Fibroblast of peridontal ligament (primary cell): ENCODE measurements at regions not wholly inside any gene's neighbourhood (a gene's known extent, or its start where the extent isn't known, plus 50 kb on each side); places are given as distances from the start of the nearest gene placed in this dataset.

Experiments used
- DNase-seq: peaks from one replicate; pipeline ENCODE4 v3.0.0-alpha.2; 2010; ENCODE audit errors: extremely low read depth

DNA sequence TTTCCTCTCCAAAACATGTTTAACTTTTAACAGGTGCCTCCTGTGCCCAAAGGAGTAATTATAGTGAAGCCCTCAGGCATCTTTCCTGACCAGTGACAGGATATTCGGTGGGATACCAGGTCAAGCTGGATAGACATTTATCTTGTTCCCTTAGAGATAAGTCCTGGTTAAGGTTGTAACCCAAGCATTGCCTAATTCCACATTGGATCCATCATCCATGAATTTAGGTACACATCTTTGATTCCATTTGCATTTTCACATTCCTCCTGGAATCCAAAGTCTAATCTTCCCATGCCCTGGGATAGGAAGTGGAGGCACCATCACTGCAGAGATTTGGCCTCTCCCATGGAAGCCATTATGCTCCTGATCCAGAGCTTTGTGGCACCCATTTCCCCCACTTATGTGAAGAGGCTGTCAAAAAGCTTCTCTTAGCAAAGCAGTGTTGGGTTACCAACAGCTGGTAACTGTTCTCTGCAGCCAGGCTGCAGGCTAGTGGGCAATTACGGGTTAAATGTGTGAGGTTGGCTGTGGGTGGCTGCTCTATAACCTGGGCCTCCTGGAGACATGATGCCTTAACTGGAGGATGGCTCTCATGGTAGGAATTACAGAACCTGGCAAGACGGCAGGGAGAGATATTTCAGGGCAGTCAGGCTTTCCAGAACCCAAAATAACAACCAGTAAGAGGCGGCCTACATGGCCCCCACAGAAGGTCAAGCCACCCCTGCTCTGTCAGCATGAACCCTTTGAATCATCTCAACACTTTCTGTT lies 96.9 kb upstream of the VGLL2 start:
- DNase-seq = no peak

DNA sequence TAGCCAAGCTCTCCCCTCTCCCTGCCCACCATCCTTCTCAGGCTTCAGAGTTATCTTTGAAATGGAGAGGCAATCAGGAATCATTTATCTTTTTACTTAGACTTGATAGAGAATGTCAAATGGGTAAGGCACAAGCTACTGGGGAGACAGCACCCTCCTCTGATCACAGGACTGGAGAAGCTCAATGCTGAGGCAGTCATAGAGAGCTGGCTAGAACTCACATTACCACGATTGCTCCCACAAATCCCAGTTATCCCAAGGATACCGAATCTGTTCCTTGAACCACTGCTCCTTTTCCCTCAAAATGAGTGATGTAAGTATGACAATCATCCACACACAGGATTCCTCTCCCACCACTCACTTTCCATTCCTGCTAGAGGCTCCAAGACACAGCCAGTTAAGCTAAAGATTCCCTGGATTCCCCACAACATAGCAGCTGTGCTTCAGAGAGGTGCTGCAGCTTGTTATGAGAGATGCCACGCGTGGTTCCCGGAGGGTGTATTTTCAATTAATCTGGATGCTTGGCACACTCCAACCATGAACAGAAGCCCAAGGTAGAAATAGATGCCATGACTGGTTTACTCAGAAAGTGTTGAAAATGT lies 96.2 kb upstream of the VGLL2 start:
- no peak for DNase-seq

DNA sequence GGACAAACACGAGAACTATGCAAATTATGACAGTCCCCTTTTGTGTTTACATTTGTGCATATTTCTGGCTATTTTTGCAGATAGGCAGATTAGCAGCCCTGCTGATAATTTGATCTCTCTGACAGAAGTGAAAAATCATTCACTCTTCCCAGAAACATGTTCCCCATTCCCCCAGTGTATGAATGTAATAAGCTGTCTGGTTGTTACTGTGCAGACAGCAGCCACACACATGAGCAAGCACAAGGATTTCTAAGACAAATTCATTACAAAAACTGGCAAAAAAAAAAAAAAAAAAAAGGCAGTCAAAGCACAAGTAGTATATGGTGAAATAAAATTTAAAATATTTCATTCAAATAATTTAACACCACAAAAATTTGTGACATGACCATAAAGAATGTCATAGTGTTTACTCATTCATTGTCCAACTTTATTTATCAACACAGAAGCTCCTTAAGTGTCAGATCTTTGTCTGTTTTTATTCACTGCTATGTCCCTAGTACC lies 95.5 kb upstream of the VGLL2 start:
- DNase-seq = no peak

DNA sequence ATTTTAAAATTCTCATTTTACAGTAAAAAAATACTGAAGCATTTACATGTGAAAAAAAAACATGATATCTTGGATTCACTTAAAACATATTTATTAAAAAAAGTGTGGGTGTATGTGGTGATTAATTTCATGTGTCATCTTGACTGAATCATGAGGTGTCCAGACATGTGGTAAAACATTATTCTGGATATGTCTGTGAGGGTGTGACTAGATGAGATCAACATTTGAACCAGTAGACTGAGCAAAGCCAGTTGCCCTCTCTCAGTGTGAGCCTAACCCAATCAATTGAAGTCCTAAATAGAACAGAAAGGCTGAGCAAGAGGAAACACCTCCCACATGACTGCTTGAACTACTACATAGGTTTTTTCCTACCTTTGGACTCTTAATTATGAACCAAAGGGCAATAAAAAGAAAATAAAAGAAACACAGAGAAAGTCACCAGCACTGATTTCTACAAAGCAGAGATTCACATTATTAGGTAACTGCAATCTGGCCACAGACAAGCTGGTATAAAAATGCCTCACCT lies 90.5 kb upstream of the VGLL2 start:
- no peak for DNase-seq

DNA sequence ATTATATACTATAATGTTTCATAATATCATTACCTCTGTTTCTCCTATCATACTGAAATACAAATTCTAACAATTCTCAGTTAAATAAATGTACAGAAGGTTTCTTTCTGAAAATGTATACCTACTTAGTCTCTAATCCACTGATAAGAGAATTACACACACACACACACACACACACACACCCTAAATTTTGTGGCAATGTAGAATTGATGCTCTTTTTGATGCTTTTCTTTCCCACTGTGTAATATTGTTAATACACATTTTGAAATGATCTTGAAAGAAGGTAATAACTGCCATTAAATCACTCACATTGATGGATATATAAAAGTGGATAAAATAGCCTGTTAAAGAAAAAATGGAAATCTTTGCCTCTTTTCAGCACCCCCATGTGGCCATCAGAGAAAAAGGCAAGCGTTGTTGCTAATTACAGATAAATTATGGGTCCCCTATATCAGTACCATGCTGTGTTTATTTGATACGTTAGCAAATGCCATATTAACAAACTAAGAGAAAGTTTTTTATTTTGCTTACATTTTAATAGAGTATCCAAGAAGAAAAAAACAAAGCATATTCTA lies 76.6 kb upstream of the VGLL2 start:
- DNase-seq = no peak

DNA sequence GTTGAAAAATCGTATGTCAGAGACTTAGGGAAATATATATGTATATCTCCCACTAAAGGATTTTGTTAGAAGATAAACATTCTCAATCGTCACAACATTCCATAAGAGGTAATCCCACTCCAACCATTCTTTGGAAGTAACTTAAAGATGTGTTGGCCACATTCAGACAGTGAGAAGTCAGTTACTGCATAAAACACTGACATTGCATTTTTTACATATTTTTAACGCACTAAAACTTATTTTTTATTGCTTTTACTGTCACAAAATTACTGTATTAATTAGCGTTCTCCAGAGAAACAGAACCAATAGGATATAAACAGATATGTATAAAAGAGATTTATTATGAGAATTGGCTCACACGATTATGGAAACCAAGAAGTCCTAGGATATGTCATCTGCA lies 74.3 kb upstream of the VGLL2 start:
- no peak for DNase-seq

DNA sequence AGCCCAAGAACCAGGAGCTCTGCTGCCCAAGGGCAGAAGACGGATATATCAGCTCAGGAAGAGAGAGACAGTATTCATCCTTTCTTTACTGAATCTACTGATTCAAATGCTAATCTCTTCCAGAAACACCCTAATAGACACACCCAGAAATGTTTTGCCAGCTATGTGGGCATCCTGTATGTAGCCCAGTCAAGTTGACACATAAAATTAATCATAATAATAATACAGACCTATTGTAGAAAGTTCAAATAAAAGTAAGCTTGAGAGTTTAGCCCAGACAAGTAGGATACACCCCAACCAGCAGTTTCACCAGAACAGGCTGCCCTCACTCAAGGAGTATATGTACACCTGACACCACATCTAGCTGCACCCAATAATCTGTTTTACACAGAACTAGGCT lies 73.9 kb upstream of the VGLL2 start:
- DNase-seq = no peak

DNA sequence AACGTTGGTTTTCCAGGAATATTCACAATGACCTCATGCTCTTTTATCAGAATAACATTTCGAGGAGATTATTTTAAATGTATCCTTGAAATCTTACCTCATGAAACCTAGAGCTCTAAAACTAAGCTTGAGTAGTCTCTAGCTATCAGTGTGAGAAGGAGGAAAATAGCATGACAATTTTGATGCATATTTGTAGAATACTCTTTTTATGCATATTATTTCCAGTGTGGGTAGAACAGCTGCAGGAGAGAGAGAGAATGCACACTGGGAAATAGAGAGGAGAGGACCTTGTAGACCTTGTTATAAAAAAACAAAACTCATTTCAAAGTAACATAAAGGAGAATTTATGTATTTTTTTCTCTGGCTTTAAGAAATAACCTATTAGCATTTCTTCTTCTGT lies 71.1 kb upstream of the VGLL2 start:
- no peak for DNase-seq

DNA sequence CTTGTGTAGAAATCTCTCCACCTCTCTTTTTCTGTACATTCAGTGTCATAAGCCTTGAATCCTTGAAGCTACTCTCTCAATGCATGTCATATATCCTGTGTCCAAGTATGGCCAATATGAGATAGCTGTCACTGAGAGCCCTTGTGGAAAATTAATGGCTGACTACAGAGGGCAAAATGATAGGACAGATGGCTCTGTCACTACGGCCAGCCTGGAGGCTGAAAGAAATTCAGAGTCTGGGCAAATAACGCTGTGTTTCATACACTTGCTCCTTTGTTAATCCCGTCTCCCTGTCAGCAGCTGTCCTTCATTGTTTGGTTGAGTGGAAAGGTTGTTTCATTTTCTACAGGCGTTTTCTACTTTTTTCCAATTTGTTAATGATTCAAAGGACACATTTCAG lies 70.4 kb upstream of the VGLL2 start:
- DNase-seq = no peak

DNA sequence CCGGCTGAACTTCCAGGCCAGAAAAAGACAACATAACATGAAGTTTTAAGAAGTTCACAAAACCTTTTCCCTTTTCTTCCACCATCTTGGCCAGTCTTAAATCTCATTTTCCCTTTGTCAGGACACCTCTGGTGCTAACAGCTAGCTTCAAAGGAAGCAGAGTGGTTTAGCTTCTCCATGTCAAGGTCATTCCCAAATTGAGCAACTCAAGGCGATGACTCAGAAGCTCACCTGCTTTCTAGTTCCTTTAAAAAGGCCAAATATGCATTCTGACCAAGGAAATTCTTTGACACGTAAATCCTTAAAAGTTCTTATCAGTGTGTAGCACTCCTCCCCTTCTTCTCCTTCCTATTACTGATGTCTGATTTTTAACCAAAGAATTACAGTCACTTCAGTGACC lies 69.6 kb upstream of the VGLL2 start:
- no peak for DNase-seq

DNA sequence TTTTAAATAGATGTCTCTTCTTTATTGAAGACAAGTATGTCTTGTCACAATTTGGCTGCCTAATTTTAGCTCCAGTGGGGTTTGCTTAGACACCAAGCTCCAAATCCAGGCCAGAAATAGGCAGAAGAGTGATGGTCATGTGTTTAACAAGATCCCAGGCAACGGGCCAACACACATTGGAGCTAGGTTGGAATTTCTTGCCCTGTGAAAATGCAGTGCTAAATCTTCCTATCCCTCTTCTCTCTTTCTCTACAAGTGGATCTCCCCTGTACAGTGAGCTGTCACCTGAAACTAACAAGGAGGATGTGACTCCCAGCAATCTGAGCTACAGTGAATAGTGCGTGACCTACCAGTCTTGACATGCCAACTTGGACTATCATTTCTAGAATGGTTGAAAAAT lies 65.3 kb upstream of the VGLL2 start:
- no peak for DNase-seq

DNA sequence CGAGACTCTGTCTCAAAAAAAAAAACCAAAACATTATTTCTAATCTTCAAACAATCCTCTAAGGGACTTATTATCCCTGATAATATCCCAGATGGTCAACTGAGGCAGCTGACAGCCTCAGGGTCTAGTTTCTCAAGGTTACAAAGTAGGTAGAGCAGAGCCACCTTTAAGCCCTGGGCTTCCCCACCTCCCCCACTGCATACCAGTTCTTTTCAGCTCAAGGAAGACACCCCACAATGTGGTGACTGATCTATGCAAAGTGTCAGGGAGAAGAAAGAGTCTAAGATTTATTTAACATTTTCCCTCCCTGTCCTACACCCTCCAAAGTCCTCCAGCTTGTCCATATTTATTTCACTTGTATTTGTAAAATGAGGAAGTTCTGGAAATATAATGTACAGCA lies 60.5 kb upstream of the VGLL2 start:
- no peak for DNase-seq

DNA sequence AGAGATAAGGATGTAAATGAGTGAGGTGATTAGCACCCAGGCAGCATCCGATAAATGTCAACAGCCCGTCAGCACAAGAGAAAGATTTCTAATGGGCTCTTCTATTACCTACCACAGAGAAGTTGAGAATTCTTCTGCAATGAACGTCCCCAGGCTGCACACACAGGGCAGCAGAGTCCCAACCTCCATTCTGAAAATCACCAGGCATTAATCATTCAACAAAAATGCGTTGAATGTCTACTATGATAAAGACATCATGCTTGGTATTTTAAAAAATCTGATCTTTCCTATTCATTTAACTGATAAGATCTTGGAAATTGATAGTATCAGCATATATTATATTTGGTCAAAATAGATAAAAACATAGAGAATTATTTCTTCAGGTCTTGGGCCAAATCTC lies 59.5 kb upstream of the VGLL2 start:
- no peak for DNase-seq

DNA sequence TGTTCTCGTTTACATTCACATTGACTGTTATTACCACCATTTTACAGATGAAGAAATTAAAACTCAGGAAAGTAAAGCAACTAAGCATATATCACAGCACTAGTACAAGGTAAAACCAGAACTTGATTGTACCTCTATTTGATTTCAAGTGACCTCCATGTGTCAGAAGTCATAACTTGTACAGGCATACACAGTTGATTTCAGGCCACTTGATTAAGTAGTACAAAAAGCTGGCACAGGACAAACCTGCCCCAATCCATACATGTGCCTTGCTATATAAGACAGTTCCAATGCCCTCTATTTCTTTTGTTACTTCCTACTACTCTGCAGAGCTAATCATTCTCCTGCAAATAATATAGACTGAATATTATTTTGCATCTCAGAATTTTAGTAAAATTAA lies 58.8 kb upstream of the VGLL2 start:
- no peak for DNase-seq

DNA sequence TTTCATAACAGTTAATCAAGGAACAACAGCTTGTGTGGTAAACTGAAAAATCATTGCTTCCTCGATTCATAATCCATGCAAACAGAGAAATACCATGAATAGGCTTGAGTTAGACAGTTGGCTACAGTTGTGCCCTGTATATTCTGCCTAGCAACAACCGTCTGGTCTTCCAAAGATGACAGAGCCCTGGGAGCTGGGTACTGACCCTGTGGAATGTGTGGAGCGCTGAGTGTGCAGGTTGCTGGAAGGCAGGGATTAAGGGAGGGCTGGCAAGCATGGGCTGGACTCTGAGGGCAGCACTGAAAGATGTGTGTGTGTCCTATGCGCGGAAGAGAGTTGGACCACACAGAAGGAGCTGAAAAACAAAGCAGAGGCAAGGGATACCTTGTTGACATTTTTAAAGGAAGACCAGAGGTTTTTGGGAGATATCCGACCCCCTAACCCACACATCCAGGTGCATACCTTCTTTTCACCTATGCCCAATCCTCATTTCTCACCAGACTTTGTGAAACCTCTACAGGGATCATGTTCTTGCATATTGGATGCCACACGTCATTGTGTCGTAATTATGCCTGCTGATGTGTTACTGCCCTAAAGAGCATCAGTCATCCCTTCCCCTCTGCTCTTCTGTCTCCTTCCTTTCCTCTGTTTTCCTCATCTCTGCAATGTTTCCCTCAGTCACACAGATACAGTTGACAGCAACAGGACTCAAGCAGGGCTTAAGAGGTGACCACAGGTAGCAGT lies 58.2 kb upstream of the VGLL2 start:
- DNase-seq = no peak

DNA sequence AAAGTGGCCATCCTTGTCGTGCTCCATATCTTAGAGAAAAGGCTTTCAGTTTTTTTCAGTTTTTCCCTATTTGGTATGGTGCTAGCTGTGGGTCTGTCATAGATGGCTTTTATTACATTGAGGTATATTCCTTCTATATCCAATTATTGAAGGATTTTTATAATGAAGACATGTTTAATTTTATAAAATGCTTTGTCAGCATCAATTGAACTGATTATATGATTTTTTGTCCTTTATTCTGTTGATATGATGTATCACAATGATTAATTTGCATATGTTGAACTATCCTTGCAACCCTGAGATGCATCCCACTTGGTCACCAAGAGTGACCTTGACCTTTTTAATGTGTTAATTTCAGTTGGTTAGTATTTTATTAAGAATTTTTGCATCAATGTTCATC lies 55.1 kb upstream of the VGLL2 start:
- no peak for DNase-seq

DNA sequence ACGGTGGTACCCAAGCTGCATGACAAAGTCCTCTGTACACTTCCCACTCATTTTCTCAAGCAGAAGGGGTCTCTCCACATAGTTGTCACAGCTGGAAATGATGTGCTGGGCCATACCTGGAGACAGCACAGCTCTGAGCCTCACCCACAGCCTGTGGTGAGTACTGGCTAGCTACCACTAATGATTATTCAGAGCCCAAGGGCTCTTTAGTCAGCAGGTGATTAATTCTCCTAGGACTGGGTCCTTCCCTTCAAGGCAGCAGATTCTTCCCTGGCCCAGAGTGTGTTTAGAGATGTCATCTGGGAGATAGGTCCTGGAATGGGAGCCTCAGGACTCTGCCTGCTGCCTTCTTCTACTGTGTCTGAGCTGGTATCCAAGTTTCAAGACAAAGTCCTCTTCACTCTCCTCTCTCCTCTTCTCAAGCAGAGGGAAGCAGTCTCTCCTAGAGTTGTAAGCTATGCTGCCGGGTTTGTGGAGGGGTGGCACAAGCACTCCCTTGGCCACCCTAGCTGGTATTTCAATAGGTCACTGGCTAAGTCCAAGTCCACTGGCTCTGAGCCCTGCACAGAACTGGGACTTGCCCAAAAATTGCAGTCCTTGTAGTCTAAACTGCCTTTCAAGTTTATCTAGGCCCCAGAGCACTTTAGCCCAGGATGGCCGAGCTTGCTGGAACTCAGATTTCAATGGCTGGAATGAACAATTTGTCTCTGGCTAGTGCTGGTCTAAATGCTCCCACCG lies 49.8 kb upstream of the VGLL2 start:
- DNase-seq = no peak
